Coronary artery (tissue), 2 donors: ENCODE measurements at regions not wholly inside any gene's neighbourhood (a gene's known extent, or its start where the extent isn't known, plus 50 kb on each side); places are given as distances from the start of the nearest gene placed in this dataset.

Source experiments
- DNase-seq: peaks from one replicate; pipeline ENCODE4 v3.0.0-alpha.2; 2017; ENCODE audit warnings: low spot score
- H3K27ac ChIP-seq, 2 donors: fragments of 200-600 bp; sonication (generic); one replicate each; pipeline ENCODE4 v1.5.1; 2016 to 2019
- H3K4me3 ChIP-seq: fragments of 200-600 bp; sonication (generic); 2 replicates; pipeline ENCODE4 v1.5.1; 2016; ENCODE audit warnings: mild to moderate bottlenecking, moderate library complexity
- TF ChIP-seq, protein P1 (sequence below): fragments of 200-600 bp; sonication (generic); IDR thresholded peaks from one replicate; pipeline ENCODE4 v1.5.1; 2019; ENCODE audit warnings: antibody characterized with exemption

DNA sequence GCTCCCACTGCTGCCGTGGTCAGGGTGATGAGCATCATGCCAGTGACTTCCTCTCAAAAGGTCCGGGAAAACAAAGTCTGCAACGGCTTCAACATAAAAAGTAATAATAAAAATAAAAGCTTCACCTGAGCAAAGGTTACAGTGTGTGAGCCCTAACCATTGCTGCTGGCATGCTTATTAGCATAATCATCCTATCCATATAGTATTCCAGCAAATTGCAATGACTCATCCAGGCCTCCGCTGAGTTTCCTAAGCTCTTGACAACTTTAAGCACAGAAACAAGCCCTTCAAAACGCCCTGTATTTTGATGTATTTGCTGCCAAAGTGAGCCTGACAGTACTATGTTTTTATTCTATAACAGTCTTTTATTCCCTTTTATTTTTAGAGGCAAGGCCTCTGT is 100.5 kb downstream of the AASDH start:
- DNase-seq, result no peak
- H3K4me3 ChIP-seq, result no peak overlapping the region
- no peak overlapping the region for H3K27ac ChIP-seq
- TF ChIP-seq, protein P1, sequence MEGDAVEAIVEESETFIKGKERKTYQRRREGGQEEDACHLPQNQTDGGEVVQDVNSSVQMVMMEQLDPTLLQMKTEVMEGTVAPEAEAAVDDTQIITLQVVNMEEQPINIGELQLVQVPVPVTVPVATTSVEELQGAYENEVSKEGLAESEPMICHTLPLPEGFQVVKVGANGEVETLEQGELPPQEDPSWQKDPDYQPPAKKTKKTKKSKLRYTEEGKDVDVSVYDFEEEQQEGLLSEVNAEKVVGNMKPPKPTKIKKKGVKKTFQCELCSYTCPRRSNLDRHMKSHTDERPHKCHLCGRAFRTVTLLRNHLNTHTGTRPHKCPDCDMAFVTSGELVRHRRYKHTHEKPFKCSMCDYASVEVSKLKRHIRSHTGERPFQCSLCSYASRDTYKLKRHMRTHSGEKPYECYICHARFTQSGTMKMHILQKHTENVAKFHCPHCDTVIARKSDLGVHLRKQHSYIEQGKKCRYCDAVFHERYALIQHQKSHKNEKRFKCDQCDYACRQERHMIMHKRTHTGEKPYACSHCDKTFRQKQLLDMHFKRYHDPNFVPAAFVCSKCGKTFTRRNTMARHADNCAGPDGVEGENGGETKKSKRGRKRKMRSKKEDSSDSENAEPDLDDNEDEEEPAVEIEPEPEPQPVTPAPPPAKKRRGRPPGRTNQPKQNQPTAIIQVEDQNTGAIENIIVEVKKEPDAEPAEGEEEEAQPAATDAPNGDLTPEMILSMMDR, result no peak

DNA sequence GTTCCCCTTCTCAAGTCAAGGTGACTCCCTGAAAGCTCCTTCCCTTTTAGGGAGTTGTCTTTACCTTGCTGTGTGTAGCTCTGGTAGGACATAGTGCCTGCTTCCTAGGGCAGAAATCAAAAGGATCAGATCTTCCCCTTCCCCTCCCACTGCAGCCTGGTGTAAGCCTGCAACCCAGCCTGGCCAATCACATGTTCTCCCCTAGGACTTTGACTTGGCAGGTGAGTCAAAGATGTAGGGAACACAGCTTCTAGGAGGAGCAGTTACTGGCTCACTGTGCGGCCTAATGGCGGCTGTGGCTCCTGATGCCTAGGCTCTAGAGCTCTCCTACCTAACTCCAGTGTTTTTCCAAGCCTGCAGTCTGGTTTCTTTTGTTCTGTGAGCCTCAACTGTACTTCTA is 103.9 kb downstream of the AASDH start:
- TF ChIP-seq, protein P1, result no peak
- Histone ChIP-seq H3K4me3 (no peak overlapping the region), H3K27ac (no peak overlapping the region)
- no peak for DNase-seq

DNA sequence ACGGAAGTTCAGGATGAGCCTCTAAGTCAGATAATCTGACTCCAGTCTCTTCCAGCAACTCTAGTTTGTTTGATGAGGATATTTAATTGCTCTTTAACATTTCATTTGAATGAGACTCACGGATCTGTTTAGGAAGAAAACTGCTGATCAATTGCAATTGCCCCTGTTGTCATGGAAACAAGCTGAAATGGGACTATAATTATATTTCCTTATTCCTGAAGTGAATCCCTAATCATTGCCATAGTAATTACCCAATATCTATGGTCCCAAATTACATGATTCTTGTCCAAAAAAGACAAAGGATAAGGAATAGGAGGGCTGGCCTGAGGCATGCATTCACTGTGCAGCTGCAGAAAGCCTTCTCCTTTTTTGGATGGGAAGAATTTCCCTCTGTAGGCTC is 105.3 kb downstream of the AASDH start:
- DNase-seq, result no peak
- Histone ChIP-seq H3K4me3 (no peak overlapping the region), H3K27ac (no peak overlapping the region)
- TF ChIP-seq, protein P1, result no peak

DNA sequence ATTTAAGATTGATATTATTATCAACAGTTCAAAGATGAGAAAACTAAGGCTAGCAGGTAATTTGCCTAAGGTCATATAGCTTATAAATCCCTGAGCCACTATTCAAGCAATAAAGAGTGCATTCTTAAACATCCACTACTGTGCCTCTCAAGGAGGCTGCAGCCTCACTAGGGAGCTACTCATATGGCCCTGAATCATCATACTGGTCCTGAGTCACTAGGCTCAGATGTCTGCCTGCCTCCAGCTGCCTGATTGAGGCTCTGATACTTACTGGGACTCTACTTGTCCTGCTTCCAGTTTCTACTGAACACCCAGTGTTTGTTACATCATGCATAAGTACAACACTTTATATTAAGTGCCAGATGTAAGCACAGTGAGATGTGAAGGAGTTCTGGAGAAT is 110.7 kb downstream of the AASDH start:
- TF ChIP-seq, protein P1, result no peak
- DNase-seq, result no peak
- Histone ChIP-seq H3K4me3 (no peak overlapping the region), H3K27ac (no peak overlapping the region)

DNA sequence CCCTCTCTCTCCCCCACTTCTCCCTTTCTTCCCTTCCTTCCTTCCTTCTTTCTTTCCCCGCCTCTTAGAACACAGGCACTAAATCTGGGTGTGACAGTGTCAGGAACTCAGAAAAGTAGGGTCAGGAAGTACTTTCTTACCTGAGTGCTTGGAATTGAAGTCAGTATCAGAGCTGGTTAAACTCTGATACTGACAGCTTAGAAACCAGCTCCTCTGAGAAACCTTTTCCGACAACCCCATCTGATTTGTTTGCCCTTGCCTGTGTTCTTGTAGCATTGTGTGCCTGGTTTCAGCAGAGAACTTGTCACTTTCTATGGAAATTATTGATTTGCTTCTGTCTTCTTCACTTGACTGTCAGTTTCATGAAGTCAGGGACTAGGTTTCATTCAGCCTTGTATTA is 113.9 kb downstream of the AASDH start:
- TF ChIP-seq, protein P1, result no peak
- no peak overlapping the region for H3K27ac ChIP-seq
- no peak for DNase-seq
- H3K4me3 ChIP-seq, result no peak overlapping the region

DNA sequence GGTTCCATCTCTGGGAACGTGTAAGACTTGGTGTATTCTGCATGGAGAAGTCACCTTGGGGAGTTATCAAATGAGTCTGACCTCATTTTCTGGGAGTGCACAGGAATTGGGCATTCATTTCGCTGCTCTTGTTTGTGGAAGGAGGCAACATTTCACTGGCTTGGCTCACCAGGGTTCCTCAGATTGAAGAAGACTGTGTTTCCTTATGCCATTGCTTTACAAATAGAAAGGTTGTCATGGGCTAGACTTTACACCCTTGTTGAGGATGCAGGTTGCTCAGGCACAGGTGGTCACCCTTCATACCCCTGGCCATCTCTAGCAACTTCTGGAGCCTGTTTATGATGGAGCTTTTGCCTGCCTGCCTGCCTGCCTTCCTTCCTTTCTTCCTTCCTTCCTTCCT is 114.4 kb downstream of the AASDH start:
- TF ChIP-seq, protein P1, result no peak
- no peak for DNase-seq
- no peak overlapping the region for H3K27ac ChIP-seq
- no peak overlapping the region for H3K4me3 ChIP-seq

DNA sequence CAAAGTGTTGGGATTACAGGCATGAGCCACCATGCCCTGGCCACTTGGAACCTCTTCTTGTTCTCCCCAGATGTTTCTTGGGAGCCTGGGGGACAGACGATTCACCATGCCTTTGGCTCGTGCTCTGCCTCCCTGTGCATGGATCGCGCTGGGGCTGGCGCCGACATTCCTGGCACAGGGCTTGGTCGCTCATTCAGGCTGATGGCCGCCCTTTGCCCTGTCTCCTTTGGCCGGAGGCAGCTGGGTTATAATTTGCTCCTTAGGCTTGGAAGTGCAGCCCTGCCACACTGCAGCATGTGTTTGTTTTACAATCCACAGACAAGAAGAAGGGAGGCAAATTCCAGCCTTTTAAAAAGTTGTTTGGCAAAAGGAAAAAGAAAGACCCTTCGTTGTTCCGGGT is 115.3 kb downstream of the AASDH start:
- TF ChIP-seq, protein P1, result no peak
- no peak overlapping the region for H3K27ac ChIP-seq
- no peak overlapping the region for H3K4me3 ChIP-seq
- DNase-seq, result no peak
